HEK293 (cell line): ENCODE measurements at regions not wholly inside any gene's neighbourhood (a gene's known extent, or its start where the extent isn't known, plus 50 kb on each side); places are given as distances from the start of the nearest gene placed in this dataset.

Experiments
- CTCF ChIA-PET: fragments of 350-600 bp; formaldehyde crosslinking; extraction: SDS; loops from one replicate; lab custom pipeline; 2021; ENCODE audit warnings: antibody characterized with exemption; lab: Yijun Ruan, JAX
- POLR2A ChIA-PET: fragments of 300-600 bp; formaldehyde crosslinking; extraction: SDS; loops from one replicate; lab custom pipeline; 2020; ENCODE audit warnings: antibody characterized with exemption, inconsistent platforms; lab: Yijun Ruan, JAX
- H3K27ac ChIP-seq: fragments of 200-500 bp; sonication (Bioruptor generic); 2 replicates; pipeline ENCODE4 v1.5.1; 2014; ENCODE audit warnings: low read depth, low read length, control low read depth, inconsistent platforms; ENCODE audit errors: extremely low read depth
- H3K36me3 ChIP-seq, 2 experiments: fragments of 200-500 bp in 1 of 2; sonication (Bioruptor generic) in 1 of 2; 1 replicate in 1 of 2; 2 replicates in 1 of 2; pipeline ENCODE4 v1.5.1; 2014 to 2017; ENCODE audit warnings: inconsistent platforms in 2 of 2, low read length in 2 of 2; ENCODE audit not compliant: control insufficient read depth in 2 of 2, insufficient read depth in 1 of 2
- H3K4me1 ChIP-seq: fragments of 200-500 bp; sonication (Bioruptor generic); 2 replicates; pipeline ENCODE4 v1.5.1; 2014; ENCODE audit warnings: mild to moderate bottlenecking, low read length, inconsistent platforms; ENCODE audit not compliant: control insufficient read depth, insufficient read depth
- H3K4me3 ChIP-seq: 2 replicates; pipeline ENCODE4 v1.5.1; 2011; ENCODE audit warnings: low read depth, mild to moderate bottlenecking, control low read depth, low read length, moderate library complexity
- H3K9me3 ChIP-seq: fragments of 200-500 bp; sonication (Bioruptor generic); 2 replicates; pipeline ENCODE4 v1.5.1; 2014; ENCODE audit warnings: low read depth, low read length, inconsistent platforms; ENCODE audit not compliant: control insufficient read depth, insufficient read depth
- MEIS1 ChIP-seq: sonication (generic); formaldehyde crosslinking; IDR thresholded peaks from 2 replicates; pipeline ENCODE4 v1.8.1; 2022; ENCODE audit warnings: missing genetic modification reagents, mild to moderate bottlenecking, borderline replicate concordance
- MZF1 ChIP-seq: fragments of 450-650 bp; formaldehyde crosslinking; IDR thresholded peaks from 2 replicates; pipeline ENCODE4 v1.5.1; 2017; ENCODE audit warnings: missing biosample characterization, missing genetic modification characterization, borderline replicate concordance
- SP3 ChIP-seq: fragments of 450-650 bp; formaldehyde crosslinking; IDR thresholded peaks from 2 replicates; pipeline ENCODE4 v1.5.1; 2016; ENCODE audit warnings: missing biosample characterization, missing genetic modification characterization
- ZBTB17 ChIP-seq: fragments of 450-650 bp; formaldehyde crosslinking; IDR thresholded peaks from 2 replicates; pipeline ENCODE4 v1.5.1; 2016; ENCODE audit warnings: missing biosample characterization, missing genetic modification characterization
- ZIC2 ChIP-seq: fragments of 450-650 bp; formaldehyde crosslinking; IDR thresholded peaks from 2 replicates; pipeline ENCODE4 v1.5.1; 2016; ENCODE audit warnings: missing biosample characterization, missing genetic modification characterization
- ZNF112 ChIP-seq: fragments of 450-650 bp; formaldehyde crosslinking; IDR thresholded peaks from 2 replicates; pipeline ENCODE4 v1.5.0; 2017; ENCODE audit warnings: missing biosample characterization, missing genetic modification characterization
- ZNF133 ChIP-seq: fragments of 450-650 bp; formaldehyde crosslinking; IDR thresholded peaks from 2 replicates; pipeline ENCODE4 v1.5.1; 2016; ENCODE audit warnings: missing biosample characterization, missing genetic modification characterization
- ZNF155 ChIP-seq: fragments of 450-650 bp; formaldehyde crosslinking; IDR thresholded peaks from 2 replicates; pipeline ENCODE4 v1.5.1; 2016; ENCODE audit warnings: missing biosample characterization, missing genetic modification characterization
- ZNF2 ChIP-seq: fragments of 450-650 bp; formaldehyde crosslinking; IDR thresholded peaks from 2 replicates; pipeline ENCODE4 v1.5.1; 2016; ENCODE audit warnings: missing biosample characterization, missing genetic modification characterization
- ZNF24 ChIP-seq: fragments of 450-650 bp; formaldehyde crosslinking; IDR thresholded peaks from 2 replicates; pipeline ENCODE4 v1.5.1; 2016; ENCODE audit warnings: missing biosample characterization, missing genetic modification characterization
- ZNF433 ChIP-seq: fragments of 450-650 bp; formaldehyde crosslinking; IDR thresholded peaks from 2 replicates; pipeline ENCODE4 v1.5.1; 2016; ENCODE audit warnings: missing biosample characterization, missing genetic modification characterization, low read depth
- ZNF776 ChIP-seq: fragments of 450-650 bp; formaldehyde crosslinking; IDR thresholded peaks from 2 replicates; pipeline ENCODE4 v1.5.0; 2017; ENCODE audit warnings: missing biosample characterization, missing genetic modification characterization, borderline replicate concordance
- TF ChIP-seq, protein P1 (sequence below): fragments of 450-650 bp; formaldehyde crosslinking; IDR thresholded peaks from 2 replicates; pipeline ENCODE4 v1.5.0; 2017; ENCODE audit warnings: missing biosample characterization, missing genetic modification characterization, borderline replicate concordance
- TF ChIP-seq, protein P2 (sequence below): fragments of 450-650 bp; formaldehyde crosslinking; IDR thresholded peaks from 2 replicates; pipeline ENCODE4 v1.5.1; 2016; ENCODE audit warnings: missing biosample characterization, missing genetic modification characterization
- TF ChIP-seq, protein P3 (sequence below): fragments of 450-650 bp; formaldehyde crosslinking; IDR thresholded peaks from 2 replicates; pipeline ENCODE4 v1.5.1; 2016; ENCODE audit warnings: missing biosample characterization, missing genetic modification characterization
- TF ChIP-seq, protein P4 (sequence below): fragments of 450-650 bp; formaldehyde crosslinking; IDR thresholded peaks from 2 replicates; pipeline ENCODE4 v1.5.1; 2017; ENCODE audit warnings: missing biosample characterization, missing genetic modification characterization

DNA sequence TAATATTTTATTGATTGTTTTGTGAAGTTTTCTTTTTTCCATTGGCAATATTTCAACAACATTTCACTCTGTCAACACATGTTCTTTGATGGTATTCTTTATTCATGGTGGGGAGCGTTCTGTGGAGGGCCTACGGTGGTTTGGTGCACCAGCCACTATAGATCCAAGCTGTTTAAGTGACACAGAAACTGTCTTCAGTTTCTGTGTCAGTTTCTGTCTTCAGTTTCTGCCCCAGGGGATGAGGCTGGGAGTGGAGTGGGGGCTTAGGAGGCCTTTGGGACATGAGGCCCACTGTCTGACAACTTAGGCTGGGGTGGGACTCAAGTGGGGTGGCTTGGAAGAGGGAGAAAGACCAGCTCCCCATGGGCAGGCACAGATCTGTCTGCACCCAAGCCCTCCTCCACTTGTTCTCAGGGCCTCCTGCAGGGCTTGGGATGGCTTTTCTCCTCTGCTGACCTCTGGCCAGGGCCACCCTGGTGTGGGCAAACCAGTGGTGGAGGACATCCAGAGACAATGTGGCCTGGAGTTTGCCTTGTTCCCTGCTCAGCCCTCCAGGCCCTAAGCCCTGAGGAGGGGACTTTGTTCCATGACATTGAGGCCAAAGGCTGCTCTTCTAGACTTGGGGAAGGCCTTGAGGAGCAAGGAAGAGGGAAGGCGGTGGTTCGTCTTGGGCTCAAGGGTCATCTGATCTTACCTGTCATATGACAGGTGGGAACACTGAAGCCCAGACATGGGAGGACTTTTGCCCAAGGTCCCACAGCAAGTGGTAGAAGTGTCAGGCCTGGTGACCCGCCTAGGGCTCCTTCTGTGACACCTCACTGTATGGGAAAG, 60.3 kb upstream of the SMAD6 start:
- no peaks in the 10 kb centered on the region for H3K9me3 ChIP-seq
- CTCF ChIA-PET, result no interaction called here
- TF ChIP-seq ZNF24 (tag by site-specific recombination) (no peak), ZNF133 (tag by site-specific recombination) (no peak), ZIC2 (no peak), ZNF433 (tag by site-specific recombination) (no peak), MZF1 (tag by site-specific recombination) (no peak)
- TF ChIP-seq, protein P1, sequence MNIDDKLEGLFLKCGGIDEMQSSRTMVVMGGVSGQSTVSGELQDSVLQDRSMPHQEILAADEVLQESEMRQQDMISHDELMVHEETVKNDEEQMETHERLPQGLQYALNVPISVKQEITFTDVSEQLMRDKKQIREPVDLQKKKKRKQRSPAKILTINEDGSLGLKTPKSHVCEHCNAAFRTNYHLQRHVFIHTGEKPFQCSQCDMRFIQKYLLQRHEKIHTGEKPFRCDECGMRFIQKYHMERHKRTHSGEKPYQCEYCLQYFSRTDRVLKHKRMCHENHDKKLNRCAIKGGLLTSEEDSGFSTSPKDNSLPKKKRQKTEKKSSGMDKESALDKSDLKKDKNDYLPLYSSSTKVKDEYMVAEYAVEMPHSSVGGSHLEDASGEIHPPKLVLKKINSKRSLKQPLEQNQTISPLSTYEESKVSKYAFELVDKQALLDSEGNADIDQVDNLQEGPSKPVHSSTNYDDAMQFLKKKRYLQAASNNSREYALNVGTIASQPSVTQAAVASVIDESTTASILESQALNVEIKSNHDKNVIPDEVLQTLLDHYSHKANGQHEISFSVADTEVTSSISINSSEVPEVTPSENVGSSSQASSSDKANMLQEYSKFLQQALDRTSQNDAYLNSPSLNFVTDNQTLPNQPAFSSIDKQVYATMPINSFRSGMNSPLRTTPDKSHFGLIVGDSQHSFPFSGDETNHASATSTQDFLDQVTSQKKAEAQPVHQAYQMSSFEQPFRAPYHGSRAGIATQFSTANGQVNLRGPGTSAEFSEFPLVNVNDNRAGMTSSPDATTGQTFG (tag by site-specific recombination), result no peak
- TF ChIP-seq, protein P2, sequence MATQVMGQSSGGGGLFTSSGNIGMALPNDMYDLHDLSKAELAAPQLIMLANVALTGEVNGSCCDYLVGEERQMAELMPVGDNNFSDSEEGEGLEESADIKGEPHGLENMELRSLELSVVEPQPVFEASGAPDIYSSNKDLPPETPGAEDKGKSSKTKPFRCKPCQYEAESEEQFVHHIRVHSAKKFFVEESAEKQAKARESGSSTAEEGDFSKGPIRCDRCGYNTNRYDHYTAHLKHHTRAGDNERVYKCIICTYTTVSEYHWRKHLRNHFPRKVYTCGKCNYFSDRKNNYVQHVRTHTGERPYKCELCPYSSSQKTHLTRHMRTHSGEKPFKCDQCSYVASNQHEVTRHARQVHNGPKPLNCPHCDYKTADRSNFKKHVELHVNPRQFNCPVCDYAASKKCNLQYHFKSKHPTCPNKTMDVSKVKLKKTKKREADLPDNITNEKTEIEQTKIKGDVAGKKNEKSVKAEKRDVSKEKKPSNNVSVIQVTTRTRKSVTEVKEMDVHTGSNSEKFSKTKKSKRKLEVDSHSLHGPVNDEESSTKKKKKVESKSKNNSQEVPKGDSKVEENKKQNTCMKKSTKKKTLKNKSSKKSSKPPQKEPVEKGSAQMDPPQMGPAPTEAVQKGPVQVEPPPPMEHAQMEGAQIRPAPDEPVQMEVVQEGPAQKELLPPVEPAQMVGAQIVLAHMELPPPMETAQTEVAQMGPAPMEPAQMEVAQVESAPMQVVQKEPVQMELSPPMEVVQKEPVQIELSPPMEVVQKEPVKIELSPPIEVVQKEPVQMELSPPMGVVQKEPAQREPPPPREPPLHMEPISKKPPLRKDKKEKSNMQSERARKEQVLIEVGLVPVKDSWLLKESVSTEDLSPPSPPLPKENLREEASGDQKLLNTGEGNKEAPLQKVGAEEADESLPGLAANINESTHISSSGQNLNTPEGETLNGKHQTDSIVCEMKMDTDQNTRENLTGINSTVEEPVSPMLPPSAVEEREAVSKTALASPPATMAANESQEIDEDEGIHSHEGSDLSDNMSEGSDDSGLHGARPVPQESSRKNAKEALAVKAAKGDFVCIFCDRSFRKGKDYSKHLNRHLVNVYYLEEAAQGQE (tag by site-specific recombination), result no peak
- TF ChIP-seq, protein P3, sequence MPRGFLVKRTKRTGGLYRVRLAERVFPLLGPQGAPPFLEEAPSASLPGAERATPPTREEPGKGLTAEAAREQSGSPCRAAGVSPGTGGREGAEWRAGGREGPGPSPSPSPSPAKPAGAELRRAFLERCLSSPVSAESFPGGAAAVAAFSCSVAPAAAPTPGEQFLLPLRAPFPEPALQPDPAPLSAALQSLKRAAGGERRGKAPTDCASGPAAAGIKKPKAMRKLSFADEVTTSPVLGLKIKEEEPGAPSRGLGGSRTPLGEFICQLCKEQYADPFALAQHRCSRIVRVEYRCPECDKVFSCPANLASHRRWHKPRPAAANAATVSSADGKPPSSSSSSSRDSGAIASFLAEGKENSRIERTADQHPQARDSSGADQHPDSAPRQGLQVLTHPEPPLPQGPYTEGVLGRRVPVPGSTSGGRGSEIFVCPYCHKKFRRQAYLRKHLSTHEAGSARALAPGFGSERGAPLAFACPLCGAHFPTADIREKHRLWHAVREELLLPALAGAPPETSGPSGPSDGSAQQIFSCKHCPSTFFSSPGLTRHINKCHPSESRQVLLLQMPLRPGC (tag by site-specific recombination), result no peak

GRCh38 chr15:66642514-66642913, 59.5 kb upstream of the SMAD6 start:
- no peak overlapping the region for H3K27ac ChIP-seq
- no peak overlapping the region for H3K4me3 ChIP-seq
- no peak for TF ChIP-seq MEIS1 (CRISPR knock-in tag)
- no peak for TF ChIP-seq ZNF112 (tag by site-specific recombination)
- TF ChIP-seq, protein P4, sequence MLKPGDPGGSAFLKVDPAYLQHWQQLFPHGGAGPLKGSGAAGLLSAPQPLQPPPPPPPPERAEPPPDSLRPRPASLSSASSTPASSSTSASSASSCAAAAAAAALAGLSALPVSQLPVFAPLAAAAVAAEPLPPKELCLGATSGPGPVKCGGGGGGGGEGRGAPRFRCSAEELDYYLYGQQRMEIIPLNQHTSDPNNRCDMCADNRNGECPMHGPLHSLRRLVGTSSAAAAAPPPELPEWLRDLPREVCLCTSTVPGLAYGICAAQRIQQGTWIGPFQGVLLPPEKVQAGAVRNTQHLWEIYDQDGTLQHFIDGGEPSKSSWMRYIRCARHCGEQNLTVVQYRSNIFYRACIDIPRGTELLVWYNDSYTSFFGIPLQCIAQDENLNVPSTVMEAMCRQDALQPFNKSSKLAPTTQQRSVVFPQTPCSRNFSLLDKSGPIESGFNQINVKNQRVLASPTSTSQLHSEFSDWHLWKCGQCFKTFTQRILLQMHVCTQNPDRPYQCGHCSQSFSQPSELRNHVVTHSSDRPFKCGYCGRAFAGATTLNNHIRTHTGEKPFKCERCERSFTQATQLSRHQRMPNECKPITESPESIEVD (tag by site-specific recombination), result no peak
- no peak for TF ChIP-seq ZNF776 (tag by site-specific recombination)
- no peak for TF ChIP-seq ZNF2 (tag by site-specific recombination)
- 0 out of 2 replicates have a peak, but pooled peaks have one; percentile 25 for TF ChIP-seq ZBTB17 (tag by site-specific recombination)
- no peak for TF ChIP-seq SP3
- no peak for TF ChIP-seq ZIC2
- no peak for TF ChIP-seq ZNF155 (tag by site-specific recombination)
- H3K9me3 ChIP-seq, result no peaks in the 10 kb centered on the region
- ChIA-PET POLR2A (no interaction called here), CTCF (interaction anchor here (0.6 kb wide), 1 partner anchor 75 kb away, joined by 3 read pairs; no protein-coding TSS in a partner anchor)
- no peaks in the 10 kb centered on the region for H3K36me3 ChIP-seq
- H3K4me1 ChIP-seq, result no peaks in the 10 kb centered on the region

More for the DNA sequence above, 60.3 kb upstream of the SMAD6 start:
- Histone ChIP-seq H3K36me3 (no peaks in the 10 kb centered on the region), H3K4me1 (no peaks in the 10 kb centered on the region), H3K4me3 (no peak overlapping the region), H3K27ac (no peak overlapping the region)
- POLR2A ChIA-PET, result no interaction called here
